H1 (cell line): ENCODE measurements at regions not wholly inside any gene's neighbourhood (a gene's known extent, or its start where the extent isn't known, plus 50 kb on each side); places are given as distances from the start of the nearest gene placed in this dataset.

Source experiments
- CTCF ChIA-PET: fragments of 300-600 bp; sonication (Branson Sonifier 250); formaldehyde crosslinking; loops from one replicate; lab custom pipeline; 2021; ENCODE audit not compliant: partially characterized antibody; lab: Charles Lee
- POLR2A ChIA-PET: fragments of 300-600 bp; sonication (Branson Sonifier 250); formaldehyde crosslinking; loops from one replicate; lab custom pipeline; 2021; ENCODE audit warnings: inconsistent platforms; ENCODE audit not compliant: partially characterized antibody; lab: Charles Lee
- DNase-seq, 2 experiments: peaks; one replicate each; pipeline versions ENCODE4 v3.0.0 to v3.0.0-alpha.2; 2010 to 2022; ENCODE audit warnings: low spot score in 2 of 2, low read depth in 1 of 2, mixed read lengths in 1 of 2
- FAIRE-seq: peaks from 2 replicates; lab custom pipeline; 2011; peaks lifted over from hg19 to GRCh38; lab: Jason Lieb, UNC
- H2AFZ ChIP-seq: 2 replicates; pipeline ENCODE4 v1.8.1; 2012; ENCODE audit warnings: low read length, inconsistent platforms
- H2AK5ac ChIP-seq: 2 replicates; pipeline ENCODE4 v1.6.1; 2013; ENCODE audit warnings: low read depth, low read length
- H2BK120ac ChIP-seq: replicated peaks from 2 replicates; pipeline ENCODE3; 2013; ENCODE audit warnings: low read depth, low read length, inconsistent platforms
- H2BK12ac ChIP-seq: 2 replicates; pipeline ENCODE4 v1.6.1; 2013; ENCODE audit warnings: low read depth, low read length
- H2BK15ac ChIP-seq: 2 replicates; pipeline ENCODE4 v1.6.1; 2013; ENCODE audit warnings: low read length
- H2BK20ac ChIP-seq: 2 replicates; pipeline ENCODE4 v1.6.1; 2013; ENCODE audit warnings: low read length
- H2BK5ac ChIP-seq: 2 replicates; pipeline ENCODE4 v1.6.1; 2013; ENCODE audit warnings: low read depth, low read length
- H3K14ac ChIP-seq: 2 replicates; pipeline ENCODE4 v1.6.1; 2013; ENCODE audit warnings: inconsistent platforms; ENCODE audit not compliant: insufficient read length
- H3K18ac ChIP-seq: 2 replicates; pipeline ENCODE4 v1.6.1; 2013; ENCODE audit warnings: low read length; ENCODE audit errors: extremely low read depth
- H3K23ac ChIP-seq: 2 replicates; pipeline ENCODE4 v1.6.1; 2013; ENCODE audit warnings: inconsistent platforms; ENCODE audit not compliant: insufficient read length
- H3K23me2 ChIP-seq: 2 replicates; pipeline ENCODE4 v1.6.1; 2013; ENCODE audit warnings: low read depth, low read length
- H3K27ac ChIP-seq: 2 replicates; pipeline ENCODE4 v1.6.1; 2011; ENCODE audit warnings: low read depth, low read length, inconsistent platforms
- H3K27me3 ChIP-seq, 4 experiments: replicated peaks in 1 of 4; 1 replicate in 1 of 4; 2 replicates in 3 of 4; pipeline versions ENCODE4 v1.6.1 to v1.8.1; 2011 to 2013; ENCODE audit warnings: low read length in 3 of 4, mild to moderate bottlenecking in 3 of 4, inconsistent platforms in 2 of 4, mixed read lengths in 2 of 4, moderate library complexity in 1 of 4; ENCODE audit not compliant: control insufficient read depth in 3 of 4, insufficient read depth in 3 of 4; ENCODE audit errors: extremely low read depth in 1 of 4
- H3K36me3 ChIP-seq, 4 experiments: 2 replicates each; pipeline versions ENCODE4 v1.6.1 to v1.8.1; 2011 to 2013; ENCODE audit warnings: mild to moderate bottlenecking in 4 of 4, low read length in 3 of 4, moderate library complexity in 2 of 4, control low read depth in 1 of 4, inconsistent platforms in 1 of 4; ENCODE audit not compliant: insufficient read depth in 4 of 4, control insufficient read depth in 2 of 4
- H3K4ac ChIP-seq: replicated peaks from 2 replicates; pipeline ENCODE3; 2013; ENCODE audit warnings: low read length, low read depth, mixed read lengths, inconsistent platforms; ENCODE audit not compliant: insufficient read length
- H3K4me1 ChIP-seq, 4 experiments: replicated peaks in 1 of 4; 1 replicate in 1 of 4; 2 replicates in 3 of 4; pipeline versions ENCODE4 v1.6.1 to v1.8.1; 2011 to 2013; ENCODE audit warnings: low read length in 3 of 4, inconsistent platforms in 2 of 4, mixed read lengths in 1 of 4; ENCODE audit not compliant: insufficient read depth in 4 of 4, control insufficient read depth in 3 of 4
- H3K4me2 ChIP-seq, 2 experiments: 2 replicates each; pipeline versions ENCODE4 v1.6.1 to v1.8.1; 2011 to 2013; ENCODE audit warnings: low read depth in 2 of 2, low read length in 2 of 2, control low read depth in 1 of 2, inconsistent platforms in 1 of 2, mild to moderate bottlenecking in 1 of 2; ENCODE audit not compliant: insufficient read depth in 1 of 2
- H3K4me3 ChIP-seq, 4 experiments: fragments of 200-600, 300-600 bp in 1 of 4; sonication (generic), shearing (Covaris generic), sonication (Bioruptor Twin) in 1 of 4; 2 replicates each; pipeline versions ENCODE4 v1.5.1 to v1.8.1; 2011 to 2016; ENCODE audit warnings: low read length in 4 of 4, low read depth in 3 of 4, control low read depth in 2 of 4, inconsistent platforms in 2 of 4, mild to moderate bottlenecking in 2 of 4, mixed read lengths in 1 of 4, moderate library complexity in 1 of 4; ENCODE audit not compliant: insufficient read depth in 2 of 4; ENCODE audit errors: extremely low read depth in 1 of 4
- H3K56ac ChIP-seq: replicated peaks from 2 replicates; pipeline ENCODE3; 2013; ENCODE audit warnings: low read depth, mild to moderate bottlenecking, mixed read lengths, low read length, inconsistent platforms; ENCODE audit not compliant: insufficient read length
- H3K79me1 ChIP-seq: 2 replicates; pipeline ENCODE4 v1.6.1; 2013; ENCODE audit warnings: low read depth, low read length, control low read depth
- H3K79me2 ChIP-seq, 2 experiments: 2 replicates each; pipeline versions ENCODE4 v1.6.1 to v1.8.1; 2012 to 2013; ENCODE audit warnings: low read length in 2 of 2, mild to moderate bottlenecking in 2 of 2, inconsistent platforms in 1 of 2; ENCODE audit not compliant: insufficient read depth in 2 of 2, control insufficient read depth in 1 of 2
- H3K9ac ChIP-seq, 4 experiments: replicated peaks in 1 of 4; 1 replicate in 1 of 4; 2 replicates in 3 of 4; pipeline versions ENCODE4 v1.6.1 to v1.8.1; 2011 to 2013; ENCODE audit warnings: low read depth in 3 of 4, low read length in 3 of 4, control low read depth in 2 of 4, mild to moderate bottlenecking in 2 of 4, moderate library complexity in 2 of 4, inconsistent platforms in 1 of 4; ENCODE audit errors: extremely low read depth in 1 of 4
- H3K9me3 ChIP-seq, 2 experiments: 2 replicates each; pipeline versions ENCODE4 v1.6.1 to v1.8.1; 2012 to 2013; ENCODE audit warnings: mild to moderate bottlenecking in 2 of 2, moderate library complexity in 2 of 2, control low read depth in 1 of 2, inconsistent platforms in 1 of 2, low read depth in 1 of 2, low read length in 1 of 2, mixed read lengths in 1 of 2; ENCODE audit not compliant: insufficient read depth in 2 of 2
- H4K20me1 ChIP-seq, 2 experiments: replicated peaks in 1 of 2; 2 replicates each; pipeline versions ENCODE3 to v1.8.1; 2011 to 2013; ENCODE audit warnings: inconsistent platforms in 2 of 2, low read length in 2 of 2, mild to moderate bottlenecking in 1 of 2; ENCODE audit not compliant: insufficient read depth in 2 of 2, control insufficient read depth in 1 of 2
- H4K5ac ChIP-seq: 2 replicates; pipeline ENCODE4 v1.6.1; 2013; ENCODE audit warnings: low read length, low read depth, mixed read lengths, inconsistent platforms; ENCODE audit not compliant: insufficient read length
- H4K8ac ChIP-seq: 2 replicates; pipeline ENCODE4 v1.8.0; 2013; ENCODE audit warnings: mild to moderate bottlenecking, moderate library complexity, low read length, inconsistent platforms; ENCODE audit not compliant: insufficient read depth; ENCODE audit errors: extremely low read depth
- H4K91ac ChIP-seq: replicated peaks from 2 replicates; pipeline ENCODE3; 2013; ENCODE audit warnings: low read length, mixed read lengths, inconsistent platforms; ENCODE audit not compliant: insufficient read length
- ASH2L ChIP-seq: fragments of 200-600, 300-600 bp; sonication (generic); IDR thresholded peaks from one replicate; pipeline ENCODE4 v1.7.1; 2017; ENCODE audit warnings: low read length
- BACH1 ChIP-seq: IDR thresholded peaks from 2 replicates; pipeline ENCODE4 v1.6.1; 2012; ENCODE audit warnings: low read length, improper control_type of control experiment
- CHD2 ChIP-seq: IDR thresholded peaks from 2 replicates; pipeline ENCODE4 v1.6.1; 2012; ENCODE audit warnings: low read length, improper control_type of control experiment
- EGR1 ChIP-seq: IDR thresholded peaks from 2 replicates; pipeline ENCODE4 v1.6.1; 2011; ENCODE audit warnings: low read depth, low read length, borderline replicate concordance
- JUN ChIP-seq: IDR thresholded peaks from 2 replicates; pipeline ENCODE4 v1.6.1; 2011; ENCODE audit warnings: low read depth, mild to moderate bottlenecking, improper control_type of control experiment, low read length
- MAX ChIP-seq: IDR thresholded peaks from 2 replicates; pipeline ENCODE4 v1.6.1; 2012; ENCODE audit warnings: inconsistent platforms
- PHF8 ChIP-seq: fragments of 200-600 bp; sonication (generic); conservative IDR thresholded peaks from 2 replicates; pipeline ENCODE4 v1.7.1; 2012; ENCODE audit warnings: low read depth, mild to moderate bottlenecking, inconsistent platforms, low read length, moderate library complexity
- RNF2 ChIP-seq: fragments of 200-900, 300-1000 bp; sonication (generic); IDR thresholded peaks from 2 replicates; pipeline ENCODE4 v1.7.1; 2016; ENCODE audit warnings: borderline replicate concordance, low read depth, mild to moderate bottlenecking, antibody characterized with exemption, low read length; ENCODE audit not compliant: poor library complexity, severe bottlenecking; ENCODE audit errors: missing control alignments
- SP1 ChIP-seq: IDR thresholded peaks from 2 replicates; pipeline ENCODE4 v1.6.1; 2011; ENCODE audit warnings: low read depth, low read length
- WGBS, 2 experiments: shearing (Covaris generic) in 1 of 2; methylation state at CpG; one replicate each; pipeline versions ENCODE4 v1.1.6 to v1.1.7; 2013 to 2015; ENCODE audit warnings: low lambda C conversion rate in 2 of 2, mixed read lengths in 2 of 2, inconsistent platforms in 1 of 2, low coverage in 1 of 2, missing lambda C conversion rate in 1 of 2; ENCODE audit not compliant: insufficient replicate concordance in 2 of 2, insufficient coverage in 1 of 2, insufficient read length in 1 of 2; ENCODE audit errors: extremely low coverage in 1 of 2, missing lambda C conversion rate in 1 of 2; 5-methylcytosine and 5-hydroxymethylcytosine counted together
- TF ChIP-seq, protein P1 (sequence below), 3 experiments: IDR thresholded peaks; 1 replicate in 2 of 3; 2 replicates in 1 of 3; pipeline versions ENCODE4 v1.5.1 to v1.6.1; 2011; ENCODE audit warnings: low read length in 3 of 3, mild to moderate bottlenecking in 3 of 3, inconsistent platforms in 2 of 3, low read depth in 1 of 3, moderate library complexity in 1 of 3; ENCODE audit not compliant: insufficient read depth in 1 of 3; ENCODE audit errors: control extremely low read depth in 1 of 3
- TF ChIP-seq, protein P2 (sequence below): IDR thresholded peaks from 2 replicates; pipeline ENCODE4 v1.6.1; 2012; ENCODE audit warnings: inconsistent platforms

DNA sequence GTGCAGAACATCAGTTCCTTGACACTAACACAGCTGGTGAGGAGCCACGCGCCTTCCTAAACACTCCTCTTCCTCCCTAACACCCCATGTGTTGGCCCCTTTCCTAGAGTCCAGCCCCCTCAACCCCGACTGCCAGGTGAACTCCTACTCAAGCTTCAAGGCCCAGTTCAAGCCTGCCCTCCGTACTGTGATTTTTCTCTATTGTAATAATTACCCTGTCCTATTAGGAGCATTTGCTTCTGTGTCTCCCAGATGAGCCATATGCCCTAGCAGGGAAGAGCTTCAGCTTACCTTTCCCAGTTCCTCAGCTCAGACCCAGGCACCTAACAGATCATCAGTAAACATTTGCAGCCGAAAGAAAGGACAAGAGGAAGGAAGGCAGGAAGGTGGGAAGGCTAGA lies 130.6 kb upstream of the SALL3 start:
- H3K27ac ChIP-seq: no peak overlapping the region
- no peaks in the 10 kb centered on the region for H3K23me2 ChIP-seq
- no peak overlapping the region for H4K91ac ChIP-seq
- H4K5ac ChIP-seq: no peak overlapping the region
- ChIA-PET CTCF (interaction anchor here (1.2 to 1.3 kb wide), 2 partner anchors 26 to 317 kb away, joined by 3 read pairs; no protein-coding TSS in a partner anchor), POLR2A (no interaction called here)
- H3K14ac ChIP-seq: no peak overlapping the region
- H3K4ac ChIP-seq: no peak overlapping the region
- H4K8ac ChIP-seq: no peak overlapping the region
- no peak overlapping the region for H2AFZ ChIP-seq
- H3K36me3 ChIP-seq: no peaks in the 10 kb centered on the region
- DNase-seq: no peak
- no peak overlapping the region for H3K56ac ChIP-seq
- peaks cover 0 to 10% of the 10 kb centered on the region in 2 experiments; a peak in 2 of 4 replicates for H3K9me3 ChIP-seq
- H4K20me1 ChIP-seq: no peaks in the 10 kb centered on the region
- no peaks in the 10 kb centered on the region for H3K79me2 ChIP-seq
- no peak overlapping the region for H2BK12ac ChIP-seq
- no peak overlapping the region for H2BK120ac ChIP-seq
- H3K9ac ChIP-seq: no peak overlapping the region
- no peak for FAIRE-seq
- H2BK5ac ChIP-seq: no peak overlapping the region
- no peak overlapping the region for H3K4me2 ChIP-seq
- no peak overlapping the region for H3K4me3 ChIP-seq
- H2BK20ac ChIP-seq: no peak overlapping the region
- WGBS, 2 experiments: 94% methylated on average over 5 of the region's 5 CpGs; no CpG with 5 or more reads in 1 of the 2 experiments
- no peaks in the 10 kb centered on the region for H3K79me1 ChIP-seq
- no peak overlapping the region for H2AK5ac ChIP-seq
- H2BK15ac ChIP-seq: no peak overlapping the region
- H3K18ac ChIP-seq: no peak overlapping the region
- no peaks in the 10 kb centered on the region for H3K4me1 ChIP-seq
- H3K23ac ChIP-seq: no peak overlapping the region
- H3K27me3 ChIP-seq: no peaks in the 10 kb centered on the region
- TF ChIP-seq BACH1 (no peak), ASH2L (no peak), CHD2 (no peak), SP1 (no peak), PHF8 (no peak), EGR1 (no peak), MAX (no peak), JUN (no peak), RNF2 (no peak)
- TF ChIP-seq, protein P1, sequence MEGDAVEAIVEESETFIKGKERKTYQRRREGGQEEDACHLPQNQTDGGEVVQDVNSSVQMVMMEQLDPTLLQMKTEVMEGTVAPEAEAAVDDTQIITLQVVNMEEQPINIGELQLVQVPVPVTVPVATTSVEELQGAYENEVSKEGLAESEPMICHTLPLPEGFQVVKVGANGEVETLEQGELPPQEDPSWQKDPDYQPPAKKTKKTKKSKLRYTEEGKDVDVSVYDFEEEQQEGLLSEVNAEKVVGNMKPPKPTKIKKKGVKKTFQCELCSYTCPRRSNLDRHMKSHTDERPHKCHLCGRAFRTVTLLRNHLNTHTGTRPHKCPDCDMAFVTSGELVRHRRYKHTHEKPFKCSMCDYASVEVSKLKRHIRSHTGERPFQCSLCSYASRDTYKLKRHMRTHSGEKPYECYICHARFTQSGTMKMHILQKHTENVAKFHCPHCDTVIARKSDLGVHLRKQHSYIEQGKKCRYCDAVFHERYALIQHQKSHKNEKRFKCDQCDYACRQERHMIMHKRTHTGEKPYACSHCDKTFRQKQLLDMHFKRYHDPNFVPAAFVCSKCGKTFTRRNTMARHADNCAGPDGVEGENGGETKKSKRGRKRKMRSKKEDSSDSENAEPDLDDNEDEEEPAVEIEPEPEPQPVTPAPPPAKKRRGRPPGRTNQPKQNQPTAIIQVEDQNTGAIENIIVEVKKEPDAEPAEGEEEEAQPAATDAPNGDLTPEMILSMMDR (IDR thresholded peaks at IDR 0.05; ENCODE audit: control extremely low read depth in 1 of 3, insufficient read depth in 1 of 3, low read depth in 1 of 3, low read length in 3 of 3): no peak
- TF ChIP-seq, protein P2, sequence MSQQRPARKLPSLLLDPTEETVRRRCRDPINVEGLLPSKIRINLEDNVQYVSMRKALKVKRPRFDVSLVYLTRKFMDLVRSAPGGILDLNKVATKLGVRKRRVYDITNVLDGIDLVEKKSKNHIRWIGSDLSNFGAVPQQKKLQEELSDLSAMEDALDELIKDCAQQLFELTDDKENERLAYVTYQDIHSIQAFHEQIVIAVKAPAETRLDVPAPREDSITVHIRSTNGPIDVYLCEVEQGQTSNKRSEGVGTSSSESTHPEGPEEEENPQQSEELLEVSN: no peak
